ENCODE measurements at regions not wholly inside any gene's neighbourhood (a gene's known extent, or its start where the extent isn't known, plus 50 kb on each side); places are given as distances from the start of the nearest gene placed in this dataset.

DNA sequence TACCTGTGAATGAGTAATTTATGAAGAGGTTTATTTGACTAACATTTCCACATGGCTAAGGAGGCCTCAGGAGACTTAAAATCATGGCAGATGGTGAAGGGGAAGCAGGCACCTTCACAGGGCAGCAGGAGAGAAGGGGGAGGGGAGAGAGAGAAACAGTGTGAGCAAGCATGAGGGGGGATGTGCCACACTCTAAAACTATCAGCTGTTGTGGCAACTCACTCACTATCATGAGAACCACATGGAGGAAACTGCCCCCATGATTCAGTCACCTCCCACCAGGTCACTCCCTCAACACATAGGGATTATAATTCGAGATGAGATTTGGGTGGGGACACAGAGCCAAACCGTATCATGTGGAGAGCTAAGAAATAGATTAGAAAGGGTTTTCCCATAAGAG, 309.0 kb downstream of the RDH14 start:
- TF ChIP-seq, protein P1, sequence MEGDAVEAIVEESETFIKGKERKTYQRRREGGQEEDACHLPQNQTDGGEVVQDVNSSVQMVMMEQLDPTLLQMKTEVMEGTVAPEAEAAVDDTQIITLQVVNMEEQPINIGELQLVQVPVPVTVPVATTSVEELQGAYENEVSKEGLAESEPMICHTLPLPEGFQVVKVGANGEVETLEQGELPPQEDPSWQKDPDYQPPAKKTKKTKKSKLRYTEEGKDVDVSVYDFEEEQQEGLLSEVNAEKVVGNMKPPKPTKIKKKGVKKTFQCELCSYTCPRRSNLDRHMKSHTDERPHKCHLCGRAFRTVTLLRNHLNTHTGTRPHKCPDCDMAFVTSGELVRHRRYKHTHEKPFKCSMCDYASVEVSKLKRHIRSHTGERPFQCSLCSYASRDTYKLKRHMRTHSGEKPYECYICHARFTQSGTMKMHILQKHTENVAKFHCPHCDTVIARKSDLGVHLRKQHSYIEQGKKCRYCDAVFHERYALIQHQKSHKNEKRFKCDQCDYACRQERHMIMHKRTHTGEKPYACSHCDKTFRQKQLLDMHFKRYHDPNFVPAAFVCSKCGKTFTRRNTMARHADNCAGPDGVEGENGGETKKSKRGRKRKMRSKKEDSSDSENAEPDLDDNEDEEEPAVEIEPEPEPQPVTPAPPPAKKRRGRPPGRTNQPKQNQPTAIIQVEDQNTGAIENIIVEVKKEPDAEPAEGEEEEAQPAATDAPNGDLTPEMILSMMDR (IDR thresholded peaks at IDR 0.05): no peak
- no peak for TF ChIP-seq ZFX (IDR thresholded peaks at IDR 0.05; ENCODE audit: borderline replicate concordance)
